Gastrocnemius medialis (tissue), 4 donors: ENCODE measurements at regions not wholly inside any gene's neighbourhood (a gene's known extent, or its start where the extent isn't known, plus 50 kb on each side); places are given as distances from the start of the nearest gene placed in this dataset.

Experiments
- POLR2A ChIP-seq, 2 donors: fragments of 450-650 bp; IDR thresholded peaks; one replicate each; pipeline ENCODE4 v1.6.1; 2017; ENCODE audit warnings: antibody characterized with exemption in 2 of 2, mild to moderate bottlenecking in 2 of 2, moderate library complexity in 2 of 2
- TF ChIP-seq, protein P1 (sequence below), 5 experiments: fragments of 450-650 bp in 3 of 5; fragments of 200-600 bp in 2 of 5; sonication (generic) in 2 of 5; IDR thresholded peaks in 4 of 5; conservative IDR thresholded peaks in 1 of 5; 1 replicate in 4 of 5; 2 replicates in 1 of 5; pipeline ENCODE4 v1.5.1; 2016 to 2019; ENCODE audit warnings: antibody characterized with exemption in 5 of 5, mild to moderate bottlenecking in 3 of 5, moderate library complexity in 3 of 5

DNA sequence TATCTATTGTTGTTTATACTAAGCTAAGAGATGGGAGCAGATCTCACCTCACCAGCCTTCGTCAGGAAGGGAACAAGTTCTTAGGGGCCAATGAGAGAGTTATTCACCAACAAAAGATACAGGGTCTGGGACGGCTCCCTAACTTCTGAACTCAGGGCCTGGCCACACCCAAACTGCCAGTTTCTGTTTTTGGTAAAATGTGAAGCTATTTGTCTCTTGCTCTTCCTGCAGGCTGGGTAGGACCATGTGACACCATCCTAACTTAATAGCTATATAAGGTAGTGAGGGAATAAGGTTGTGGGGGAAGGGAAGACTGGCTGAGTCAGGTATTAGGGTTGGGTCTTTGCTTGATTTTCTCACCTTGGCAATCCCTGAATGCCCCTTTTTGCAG, 480.5 kb downstream of the KDM4C start:
- TF ChIP-seq, protein P1, sequence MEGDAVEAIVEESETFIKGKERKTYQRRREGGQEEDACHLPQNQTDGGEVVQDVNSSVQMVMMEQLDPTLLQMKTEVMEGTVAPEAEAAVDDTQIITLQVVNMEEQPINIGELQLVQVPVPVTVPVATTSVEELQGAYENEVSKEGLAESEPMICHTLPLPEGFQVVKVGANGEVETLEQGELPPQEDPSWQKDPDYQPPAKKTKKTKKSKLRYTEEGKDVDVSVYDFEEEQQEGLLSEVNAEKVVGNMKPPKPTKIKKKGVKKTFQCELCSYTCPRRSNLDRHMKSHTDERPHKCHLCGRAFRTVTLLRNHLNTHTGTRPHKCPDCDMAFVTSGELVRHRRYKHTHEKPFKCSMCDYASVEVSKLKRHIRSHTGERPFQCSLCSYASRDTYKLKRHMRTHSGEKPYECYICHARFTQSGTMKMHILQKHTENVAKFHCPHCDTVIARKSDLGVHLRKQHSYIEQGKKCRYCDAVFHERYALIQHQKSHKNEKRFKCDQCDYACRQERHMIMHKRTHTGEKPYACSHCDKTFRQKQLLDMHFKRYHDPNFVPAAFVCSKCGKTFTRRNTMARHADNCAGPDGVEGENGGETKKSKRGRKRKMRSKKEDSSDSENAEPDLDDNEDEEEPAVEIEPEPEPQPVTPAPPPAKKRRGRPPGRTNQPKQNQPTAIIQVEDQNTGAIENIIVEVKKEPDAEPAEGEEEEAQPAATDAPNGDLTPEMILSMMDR (IDR thresholded peaks at IDR 0.05 in 4 of 5, conservative IDR thresholded peaks at IDR 0.05 in 1 of 5) = no peak
- TF ChIP-seq POLR2A (IDR thresholded peaks at IDR 0.05) = no peak
